ENCODE measurements at regions not wholly inside any gene's neighbourhood (a gene's known extent, or its start where the extent isn't known, plus 50 kb on each side); places are given as distances from the start of the nearest gene placed in this dataset.

GRCh38 chr2:217606296-217606695 lies 396.5 kb downstream of the TNS1 start:
- H3K27ac ChIP-seq = no peak overlapping the region
- TF ChIP-seq ZFX (IDR thresholded peaks at IDR 0.05; ENCODE audit: borderline replicate concordance) (no peak), CTCF (IDR thresholded peaks at IDR 0.05) (no peak)

- H3K27ac ChIP-seq = no peak overlapping the region
Observed at GRCh38 chr2:217604527-217605194, 398.1 kb downstream of the TNS1 start.

GRCh38 chr2:217601601-217602000 lies 401.2 kb downstream of the TNS1 start:
- TF ChIP-seq ZFX (IDR thresholded peaks at IDR 0.05; ENCODE audit: borderline replicate concordance) (no peak), CTCF (IDR thresholded peaks at IDR 0.05) (no peak)
- no peak overlapping the region for H3K27ac ChIP-seq

More at GRCh38 chr2:217604527-217605194, 398.1 kb downstream of the TNS1 start:
- no peak for TF ChIP-seq CTCF (IDR thresholded peaks at IDR 0.05)

GRCh38 chr2:217599906-217600305 lies 402.9 kb downstream of the TNS1 start:
- no peak for TF ChIP-seq ZFX (IDR thresholded peaks at IDR 0.05; ENCODE audit: borderline replicate concordance)
- no peak for TF ChIP-seq CTCF (IDR thresholded peaks at IDR 0.05)
- H3K27ac ChIP-seq = no peak overlapping the region

GRCh38 chr2:217597681-217598080 lies 405.1 kb downstream of the TNS1 start:
- no peak for TF ChIP-seq CTCF (IDR thresholded peaks at IDR 0.05)
- no peak for TF ChIP-seq ZFX (IDR thresholded peaks at IDR 0.05; ENCODE audit: borderline replicate concordance)
- H3K27ac ChIP-seq = no peak overlapping the region

GRCh38 chr2:217597145-217597544 lies 405.6 kb downstream of the TNS1 start:
- no peak overlapping the region for H3K27ac ChIP-seq
- TF ChIP-seq CTCF (IDR thresholded peaks at IDR 0.05) = no peak
- TF ChIP-seq ZFX (IDR thresholded peaks at IDR 0.05; ENCODE audit: borderline replicate concordance) = no peak

GRCh38 chr2:217593732-217594131 lies 409.1 kb downstream of the TNS1 start:
- TF ChIP-seq CTCF (IDR thresholded peaks at IDR 0.05) (no peak), ZFX (IDR thresholded peaks at IDR 0.05; ENCODE audit: borderline replicate concordance) (no peak)
- no peak overlapping the region for H3K27ac ChIP-seq
